Breast epithelium (tissue), 4 donors: ENCODE measurements at regions not wholly inside any gene's neighbourhood (a gene's known extent, or its start where the extent isn't known, plus 50 kb on each side); places are given as distances from the start of the nearest gene placed in this dataset.
"Not testable (repeated sequence)": the region's sequence is repeated elsewhere in the genome, so short reads cannot be mapped to it uniquely, and the experiment has no call there.

Source experiments
- DNase-seq, 2 donors: peaks; one replicate each; pipeline ENCODE4 v3.0.0-alpha.2; 2019; ENCODE audit warnings: low spot score in 2 of 2
- H3K27ac ChIP-seq, 2 donors: fragments of 200-600 bp; sonication (generic) in 1 of 2; one replicate each; pipeline ENCODE4 v1.5.1; 2016 to 2019; ENCODE audit warnings: mild to moderate bottlenecking in 1 of 2
- H3K27me3 ChIP-seq, 2 donors: fragments of 200-600 bp; sonication (generic) in 1 of 2; one replicate each; pipeline versions ENCODE4 v1.5.1 to v1.6.0; 2017 to 2019; ENCODE audit warnings: control low read depth in 1 of 2, mild to moderate bottlenecking in 1 of 2
- H3K36me3 ChIP-seq: fragments of 200-600 bp; one replicate; pipeline ENCODE4 v1.5.1; 2019
- H3K4me1 ChIP-seq, 2 donors: fragments of 200-600 bp; sonication (generic); one replicate each; pipeline ENCODE4 v1.5.1; 2016 to 2019; ENCODE audit warnings: control low read depth in 1 of 2
- H3K4me3 ChIP-seq, 3 donors: fragments of 200-600 bp; sonication (generic); 1 replicate in 2 of 3; 2 replicates in 1 of 3; pipeline ENCODE4 v1.5.1; 2016 to 2019; ENCODE audit warnings: mild to moderate bottlenecking in 3 of 3, moderate library complexity in 2 of 3
- H3K9me3 ChIP-seq, 2 donors: fragments of 200-600 bp; sonication (generic) in 1 of 2; one replicate each; pipeline ENCODE4 v1.5.1; 2016 to 2019; ENCODE audit warnings: control low read depth in 1 of 2
- POLR2A ChIP-seq: fragments of 450-650 bp; IDR thresholded peaks from one replicate; pipeline ENCODE4 v1.6.1; 2016; ENCODE audit warnings: antibody characterized with exemption, mild to moderate bottlenecking, moderate library complexity
- POLR2AphosphoS5 ChIP-seq, 3 donors: sonication (generic); formaldehyde crosslinking; IDR thresholded peaks; one replicate each; pipeline ENCODE4 v1.6.1; 2017; ENCODE audit warnings: antibody characterized with exemption in 3 of 3
- intact Hi-C: fragments of 100-400 bp; cut with DNase I; formaldehyde crosslinking; loops from one replicate; pipeline ENCODE4 v1.15.1; 2023; ENCODE audit warnings: low total_unique reads
- TF ChIP-seq, protein P1 (sequence below), 3 donors: fragments of 450-650 bp; IDR thresholded peaks; one replicate each; pipeline ENCODE4 v1.5.1; 2016 to 2017; ENCODE audit warnings: antibody characterized with exemption in 3 of 3, mild to moderate bottlenecking in 3 of 3, moderate library complexity in 3 of 3

DNA sequence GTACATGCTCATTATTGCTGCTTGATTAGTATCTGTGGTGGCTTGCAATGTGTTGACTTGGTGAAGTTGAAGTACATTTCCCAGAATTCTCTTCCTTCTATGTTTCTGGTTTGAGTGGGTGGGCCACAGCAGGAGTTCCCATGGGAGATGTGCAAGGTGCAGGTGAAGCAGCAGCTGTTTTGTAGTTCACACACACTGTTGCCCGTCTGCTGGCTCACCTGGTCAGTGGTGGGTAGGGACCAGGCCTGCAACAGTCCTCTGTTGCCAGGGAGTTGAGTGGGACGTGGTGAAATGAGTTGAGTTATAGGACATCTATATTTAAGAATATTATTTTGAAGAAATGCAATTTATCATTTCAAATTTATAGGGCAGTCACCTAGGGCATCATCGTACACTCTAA, 417.4 kb downstream of the TMEM135 start:
- Histone ChIP-seq H3K27me3 (no peaks in the 10 kb centered on the region), H3K4me3 (no peak overlapping the region), H3K9me3 (no peaks in the 10 kb centered on the region), H3K4me1 (no peaks in the 10 kb centered on the region), H3K27ac (no peak overlapping the region), H3K36me3 (no peaks in the 10 kb centered on the region)
- no peak for DNase-seq
- TF ChIP-seq, protein P1, sequence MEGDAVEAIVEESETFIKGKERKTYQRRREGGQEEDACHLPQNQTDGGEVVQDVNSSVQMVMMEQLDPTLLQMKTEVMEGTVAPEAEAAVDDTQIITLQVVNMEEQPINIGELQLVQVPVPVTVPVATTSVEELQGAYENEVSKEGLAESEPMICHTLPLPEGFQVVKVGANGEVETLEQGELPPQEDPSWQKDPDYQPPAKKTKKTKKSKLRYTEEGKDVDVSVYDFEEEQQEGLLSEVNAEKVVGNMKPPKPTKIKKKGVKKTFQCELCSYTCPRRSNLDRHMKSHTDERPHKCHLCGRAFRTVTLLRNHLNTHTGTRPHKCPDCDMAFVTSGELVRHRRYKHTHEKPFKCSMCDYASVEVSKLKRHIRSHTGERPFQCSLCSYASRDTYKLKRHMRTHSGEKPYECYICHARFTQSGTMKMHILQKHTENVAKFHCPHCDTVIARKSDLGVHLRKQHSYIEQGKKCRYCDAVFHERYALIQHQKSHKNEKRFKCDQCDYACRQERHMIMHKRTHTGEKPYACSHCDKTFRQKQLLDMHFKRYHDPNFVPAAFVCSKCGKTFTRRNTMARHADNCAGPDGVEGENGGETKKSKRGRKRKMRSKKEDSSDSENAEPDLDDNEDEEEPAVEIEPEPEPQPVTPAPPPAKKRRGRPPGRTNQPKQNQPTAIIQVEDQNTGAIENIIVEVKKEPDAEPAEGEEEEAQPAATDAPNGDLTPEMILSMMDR (IDR thresholded peaks at IDR 0.05), result no peak
- TF ChIP-seq POLR2AphosphoS5 (IDR thresholded peaks at IDR 0.05) (no peak), POLR2A (no peak)
- intact Hi-C loops, result no loop called here

- DNase-seq, result no peak
- Histone ChIP-seq H3K4me1 (no peaks in the 10 kb centered on the region), H3K9me3 (no peaks in the 10 kb centered on the region), H3K4me3 (no peak overlapping the region), H3K27ac (no peak overlapping the region), H3K27me3 (no peaks in the 10 kb centered on the region), H3K36me3 (no peaks in the 10 kb centered on the region)
- intact Hi-C loops, result no loop called here
- no peak for TF ChIP-seq POLR2AphosphoS5 (IDR thresholded peaks at IDR 0.05)
- TF ChIP-seq POLR2A, result no peak
- TF ChIP-seq, protein P1 (IDR thresholded peaks at IDR 0.05), result no peak
Measured at GRCh38 chr11:87454241-87454640, 416.5 kb downstream of the TMEM135 start.

GRCh38 chr11:87453531-87454089, 415.9 kb downstream of the TMEM135 start:
- no peak for DNase-seq
- intact Hi-C loops, result no loop called here
- no peaks in the 10 kb centered on the region for H3K9me3 ChIP-seq
- no peaks in the 10 kb centered on the region for H3K36me3 ChIP-seq
- H3K27me3 ChIP-seq, result no peaks in the 10 kb centered on the region
- no peaks in the 10 kb centered on the region for H3K4me1 ChIP-seq
- H3K27ac ChIP-seq, result no peak overlapping the region
- TF ChIP-seq POLR2AphosphoS5 (IDR thresholded peaks at IDR 0.05) (no peak), POLR2A (no peak)
- TF ChIP-seq, protein P1 (IDR thresholded peaks at IDR 0.05), result no peak
- no peak overlapping the region for H3K4me3 ChIP-seq

GRCh38 chr11:87452025-87452424, 414.3 kb downstream of the TMEM135 start:
- H3K36me3 ChIP-seq, H3K27me3 ChIP-seq, H3K9me3 ChIP-seq, H3K27ac ChIP-seq, H3K4me3 ChIP-seq, intact Hi-C loops, H3K4me1 ChIP-seq, DNase-seq: not testable (repeated sequence)

DNA sequence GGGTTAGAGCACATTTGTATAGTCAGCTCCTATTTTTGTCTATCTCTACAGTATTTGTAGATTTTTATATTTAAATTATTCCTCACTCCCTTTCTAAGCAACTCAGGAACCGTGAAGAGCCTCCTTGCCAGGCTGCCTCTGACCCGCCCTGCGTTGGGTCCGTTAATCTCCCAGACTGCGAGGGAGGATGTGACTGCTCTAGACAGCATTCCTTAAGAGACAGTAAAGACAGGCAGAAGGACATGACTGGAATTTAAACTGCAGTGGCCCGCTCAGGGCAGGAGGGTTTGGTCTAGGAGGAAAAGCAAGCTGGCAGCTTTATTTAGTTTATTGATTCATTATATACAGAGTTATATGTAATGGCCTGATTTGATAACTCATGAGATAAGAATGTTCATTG, 413.7 kb downstream of the TMEM135 start:
- no peaks in the 10 kb centered on the region for H3K9me3 ChIP-seq
- no peaks in the 10 kb centered on the region for H3K27me3 ChIP-seq
- H3K27ac ChIP-seq, result no peak overlapping the region
- no peaks in the 10 kb centered on the region for H3K36me3 ChIP-seq
- no peaks in the 10 kb centered on the region for H3K4me1 ChIP-seq
- H3K4me3 ChIP-seq, result no peak overlapping the region
- DNase-seq, result no peak
- TF ChIP-seq POLR2A, result no peak
- TF ChIP-seq POLR2AphosphoS5 (IDR thresholded peaks at IDR 0.05), result no peak
- TF ChIP-seq, protein P1 (IDR thresholded peaks at IDR 0.05), result no peak
- intact Hi-C loops, result no loop called here

GRCh38 chr11:87447606-87448005, 409.9 kb downstream of the TMEM135 start:
- intact Hi-C loops, result no loop called here
- Histone ChIP-seq H3K4me3 (no peak overlapping the region), H3K4me1 (no peaks in the 10 kb centered on the region), H3K9me3 (no peaks in the 10 kb centered on the region), H3K27ac (no peak overlapping the region), H3K27me3 (no peaks in the 10 kb centered on the region), H3K36me3 (no peaks in the 10 kb centered on the region)
- TF ChIP-seq POLR2A (no peak), POLR2AphosphoS5 (IDR thresholded peaks at IDR 0.05) (no peak)
- DNase-seq, result no peak
